NCI-H524 (cell line): ENCODE measurements at regions not wholly inside any gene's neighbourhood (a gene's known extent, or its start where the extent isn't known, plus 50 kb on each side); places are given as distances from the start of the nearest gene placed in this dataset.
A peak's percentile ranks its signal among the peaks of the same experiment; 100 is the strongest.

ENCODE experiments used
- DNase-seq, 2 experiments: peaks; one replicate each; lab custom pipeline; 2025; lab: John Stamatoyannopoulos, UW

GRCh38 chr4:125062115-125063050 is 252.4 kb upstream of the FAT4 start:
- DNase-seq, result no peak

GRCh38 chr4:125060376-125060775 is 254.4 kb upstream of the FAT4 start:
- DNase-seq, result no peak

GRCh38 chr4:125049711-125050110 is 265.0 kb upstream of the FAT4 start:
- no peak for DNase-seq

- DNase-seq, result no peak
Measured at GRCh38 chr4:125045311-125045710, 269.4 kb upstream of the FAT4 start.

GRCh38 chr4:125044886-125045285 is 269.9 kb upstream of the FAT4 start:
- DNase-seq, result no peak

GRCh38 chr4:125043486-125043885 is 271.3 kb upstream of the FAT4 start:
- no peak for DNase-seq

GRCh38 chr4:125042041-125042440 is 272.7 kb upstream of the FAT4 start:
- peak in 1 of 2 experiments; percentile 4 for DNase-seq

GRCh38 chr4:125041372-125041930 is 273.3 kb upstream of the FAT4 start:
- no peak for DNase-seq

GRCh38 chr4:125039550-125039949 is 275.2 kb upstream of the FAT4 start:
- DNase-seq, result no peak

GRCh38 chr4:125022855-125023501 is 291.8 kb upstream of the FAT4 start:
- DNase-seq, result peak in 1 of 2 experiments; percentile 1

- DNase-seq, result no peak
Measured at GRCh38 chr4:125021189-125021588, 293.6 kb upstream of the FAT4 start.

GRCh38 chr4:125020089-125021034 is 294.4 kb upstream of the FAT4 start:
- DNase-seq, result no peak

- no peak for DNase-seq
Measured at GRCh38 chr4:125016892-125017299, 297.9 kb upstream of the FAT4 start.

GRCh38 chr4:125013891-125014290 is 300.9 kb upstream of the FAT4 start:
- DNase-seq, result no peak

- DNase-seq, result no peak
Measured at GRCh38 chr4:125011646-125012045, 299.1 kb upstream of the ANKRD50 start.

GRCh38 chr4:125010796-125011503 is 298.4 kb upstream of the ANKRD50 start:
- DNase-seq, result no peak

GRCh38 chr4:125008676-125009075 is 296.1 kb upstream of the ANKRD50 start:
- no peak for DNase-seq

- DNase-seq, result no peak
Measured at GRCh38 chr4:125004676-125005075, 292.1 kb upstream of the ANKRD50 start.

GRCh38 chr4:125003840-125004239 is 291.3 kb upstream of the ANKRD50 start:
- DNase-seq, result no peak

GRCh38 chr4:124997991-124998390 is 285.5 kb upstream of the ANKRD50 start:
- no peak for DNase-seq

- DNase-seq, result no peak
Measured at GRCh38 chr4:124997124-124997523, 284.6 kb upstream of the ANKRD50 start.
